ENCODE measurements at regions not wholly inside any gene's neighbourhood (a gene's known extent, or its start where the extent isn't known, plus 50 kb on each side); places are given as distances from the start of the nearest gene placed in this dataset.

- no peak for TF ChIP-seq CTCF (IDR thresholded peaks at IDR 0.05; ENCODE audit: extremely low read depth, low read depth, low read length)
- Histone ChIP-seq H3K4me1 (ENCODE audit: insufficient read depth, low read length) (peaks cover 3% of the 10 kb centered on the region), H3K9me3 (ENCODE audit: low read depth, low read length) (no peaks in the 10 kb centered on the region), H4K20me1 (ENCODE audit: insufficient read depth, low read length) (no peaks in the 10 kb centered on the region), H3K36me3 (ENCODE audit: insufficient read depth, low read length) (no peaks in the 10 kb centered on the region), H3K4me2 (ENCODE audit: insufficient read depth, low read length) (no peak overlapping the region), H3K27me3 (ENCODE audit: insufficient read depth, low read length) (no peaks in the 10 kb centered on the region), H3K27ac (ENCODE audit: low read depth, low read length) (no peak overlapping the region), H3K4me3 (ENCODE audit: insufficient read depth, low read length) (no peak overlapping the region), H3K79me2 (ENCODE audit: insufficient read depth, low read length) (no peaks in the 10 kb centered on the region), H2AFZ (ENCODE audit: low read length) (no peak overlapping the region)
- DNase-seq (ENCODE audit: insufficient read length, low spot score, missing footprints) = no peak
Measured at GRCh38 chr1:116825207-116825719, 71.0 kb downstream of the CD2 start.

DNA sequence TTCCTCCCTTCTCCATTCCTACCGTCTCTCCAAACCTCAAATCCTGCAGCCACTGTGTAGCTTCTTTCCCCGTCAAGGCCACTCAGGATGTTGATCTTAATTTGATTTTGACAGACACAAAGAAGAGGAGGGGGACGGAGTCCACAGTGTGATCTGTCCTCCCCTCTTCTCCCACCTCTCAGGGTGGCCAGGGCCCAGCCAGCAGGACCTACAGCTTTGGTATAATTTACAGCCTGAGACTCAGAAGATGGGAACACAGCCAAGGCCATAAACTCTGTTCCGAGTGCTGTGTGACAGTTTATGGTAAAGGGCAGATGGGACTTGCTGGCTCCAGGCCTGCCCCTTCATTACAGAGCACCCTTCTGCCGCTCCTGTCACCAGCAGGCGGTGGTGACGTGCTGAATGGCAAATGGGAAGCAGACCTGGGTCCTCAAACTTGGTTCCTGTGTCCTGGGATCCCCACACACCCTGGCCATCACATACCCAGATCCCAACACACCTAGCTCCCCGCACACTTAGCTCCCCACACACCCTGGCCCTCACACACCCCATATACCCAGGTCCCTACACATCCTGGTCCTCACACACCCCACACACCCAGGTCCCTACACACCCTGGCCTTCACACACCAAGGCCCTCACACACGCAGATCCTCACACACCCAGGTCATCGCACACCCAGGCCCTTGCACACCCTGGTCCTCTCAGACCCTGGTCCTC is 71.6 kb downstream of the CD2 start:
- Histone ChIP-seq H3K27ac (ENCODE audit: low read depth, low read length) (no peak overlapping the region), H3K4me1 (ENCODE audit: insufficient read depth, low read length) (peaks cover 1% of the 10 kb centered on the region), H4K20me1 (ENCODE audit: insufficient read depth, low read length) (no peaks in the 10 kb centered on the region), H3K36me3 (ENCODE audit: insufficient read depth, low read length) (no peaks in the 10 kb centered on the region), H3K79me2 (ENCODE audit: insufficient read depth, low read length) (no peaks in the 10 kb centered on the region), H3K4me3 (ENCODE audit: insufficient read depth, low read length) (no peak overlapping the region), H2AFZ (ENCODE audit: low read length) (no peak overlapping the region), H3K27me3 (ENCODE audit: insufficient read depth, low read length) (no peaks in the 10 kb centered on the region), H3K4me2 (ENCODE audit: insufficient read depth, low read length) (no peak overlapping the region), H3K9me3 (ENCODE audit: low read depth, low read length) (no peaks in the 10 kb centered on the region)
- no peak for TF ChIP-seq CTCF (IDR thresholded peaks at IDR 0.05; ENCODE audit: extremely low read depth, low read depth, low read length)
- DNase-seq (ENCODE audit: insufficient read length, low spot score, missing footprints) = no peak

DNA sequence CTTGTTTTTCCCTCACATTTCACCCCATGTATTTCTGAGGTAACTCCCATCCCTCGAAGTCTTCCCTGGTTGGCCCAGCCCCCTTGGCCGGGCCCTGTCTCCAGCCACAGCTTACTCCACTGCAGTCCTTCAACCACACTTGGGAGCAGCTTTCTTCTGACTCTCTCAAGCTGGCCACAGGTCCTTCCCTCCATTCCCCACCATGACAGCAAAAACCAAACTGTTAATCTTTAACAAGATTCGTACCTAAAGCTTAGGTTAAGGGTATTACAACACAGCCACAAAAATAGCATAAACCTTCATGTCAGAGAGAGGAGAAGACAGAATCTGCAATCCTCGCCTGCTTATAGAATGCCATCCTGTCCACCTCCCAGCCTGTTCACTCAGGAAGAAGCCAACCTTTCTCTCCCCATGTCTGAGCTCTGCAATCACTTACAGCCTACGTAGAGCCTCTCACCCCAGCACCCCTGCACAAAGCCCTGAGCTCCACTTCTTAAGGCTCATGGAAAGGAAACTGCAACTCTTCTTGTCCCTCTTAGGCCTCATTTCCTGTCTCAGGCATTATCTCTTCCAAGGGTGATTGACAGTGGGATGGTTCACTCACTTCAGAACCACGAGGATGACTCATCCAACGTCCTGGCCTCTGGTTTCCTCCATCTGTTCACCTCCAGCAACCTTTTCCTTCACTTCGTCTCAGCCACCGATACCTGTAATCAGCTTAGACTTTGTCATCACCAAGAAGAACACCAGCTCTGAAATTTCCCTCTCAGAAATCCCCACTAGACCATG is 72.8 kb downstream of the CD2 start:
- no peak overlapping the region for H3K4me2 ChIP-seq (ENCODE audit: insufficient read depth, low read length)
- no peaks in the 10 kb centered on the region for H3K79me2 ChIP-seq (ENCODE audit: insufficient read depth, low read length)
- no peak for TF ChIP-seq CTCF (IDR thresholded peaks at IDR 0.05; ENCODE audit: extremely low read depth, low read depth, low read length)
- H3K27ac ChIP-seq (ENCODE audit: low read depth, low read length) = no peak overlapping the region
- H4K20me1 ChIP-seq (ENCODE audit: insufficient read depth, low read length) = no peaks in the 10 kb centered on the region
- H2AFZ ChIP-seq (ENCODE audit: low read length) = no peak overlapping the region
- H3K4me1 ChIP-seq (ENCODE audit: insufficient read depth, low read length) = no peaks in the 10 kb centered on the region
- no peak for DNase-seq (ENCODE audit: insufficient read length, low spot score, missing footprints)
- H3K36me3 ChIP-seq (ENCODE audit: insufficient read depth, low read length) = no peaks in the 10 kb centered on the region
- no peak overlapping the region for H3K4me3 ChIP-seq (ENCODE audit: insufficient read depth, low read length)
- H3K9me3 ChIP-seq (ENCODE audit: low read depth, low read length) = no peaks in the 10 kb centered on the region
- H3K27me3 ChIP-seq (ENCODE audit: insufficient read depth, low read length) = peaks cover 3% of the 10 kb centered on the region

DNA sequence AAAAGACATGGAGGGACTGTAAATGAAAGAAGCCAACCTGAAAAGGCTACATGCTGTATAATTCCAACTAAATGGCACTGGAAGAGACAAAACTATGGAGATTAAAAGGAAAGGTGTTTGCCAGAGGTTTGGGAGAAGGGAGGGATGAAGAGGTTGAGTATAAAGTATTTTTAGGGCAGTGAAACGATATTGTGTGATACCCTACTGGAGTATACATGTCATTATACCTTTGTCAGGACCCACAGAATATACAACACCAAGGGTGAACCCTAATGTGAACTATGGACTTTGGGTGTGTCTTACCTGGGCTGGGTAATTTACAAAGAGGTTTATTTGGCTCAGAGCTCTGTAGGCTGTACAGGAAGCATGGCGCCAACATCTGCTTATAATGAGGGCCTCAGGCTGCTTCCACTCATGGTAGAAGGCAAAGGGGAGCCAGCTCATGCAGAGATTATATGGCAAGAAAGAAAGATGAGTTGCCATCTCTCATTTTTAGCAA is 73.4 kb downstream of the CD2 start:
- no peak overlapping the region for H3K27ac ChIP-seq (ENCODE audit: low read depth, low read length)
- no peaks in the 10 kb centered on the region for H3K4me1 ChIP-seq (ENCODE audit: insufficient read depth, low read length)
- no peak for DNase-seq (ENCODE audit: insufficient read length, low spot score, missing footprints)
- H4K20me1 ChIP-seq (ENCODE audit: insufficient read depth, low read length) = no peaks in the 10 kb centered on the region
- no peaks in the 10 kb centered on the region for H3K79me2 ChIP-seq (ENCODE audit: insufficient read depth, low read length)
- no peak overlapping the region for H2AFZ ChIP-seq (ENCODE audit: low read length)
- no peaks in the 10 kb centered on the region for H3K9me3 ChIP-seq (ENCODE audit: low read depth, low read length)
- no peak overlapping the region for H3K4me3 ChIP-seq (ENCODE audit: insufficient read depth, low read length)
- H3K4me2 ChIP-seq (ENCODE audit: insufficient read depth, low read length) = no peak overlapping the region
- peaks cover 7% of the 10 kb centered on the region for H3K27me3 ChIP-seq (ENCODE audit: insufficient read depth, low read length)
- no peak for TF ChIP-seq CTCF (IDR thresholded peaks at IDR 0.05; ENCODE audit: extremely low read depth, low read depth, low read length)
- H3K36me3 ChIP-seq (ENCODE audit: insufficient read depth, low read length) = no peaks in the 10 kb centered on the region
